ENCODE measurements at regions not wholly inside any gene's neighbourhood (a gene's known extent, or its start where the extent isn't known, plus 50 kb on each side); places are given as distances from the start of the nearest gene placed in this dataset.
"Not testable (repeated sequence)": the region's sequence is repeated elsewhere in the genome, so short reads cannot be mapped to it uniquely, and the experiment has no call there.

DNA sequence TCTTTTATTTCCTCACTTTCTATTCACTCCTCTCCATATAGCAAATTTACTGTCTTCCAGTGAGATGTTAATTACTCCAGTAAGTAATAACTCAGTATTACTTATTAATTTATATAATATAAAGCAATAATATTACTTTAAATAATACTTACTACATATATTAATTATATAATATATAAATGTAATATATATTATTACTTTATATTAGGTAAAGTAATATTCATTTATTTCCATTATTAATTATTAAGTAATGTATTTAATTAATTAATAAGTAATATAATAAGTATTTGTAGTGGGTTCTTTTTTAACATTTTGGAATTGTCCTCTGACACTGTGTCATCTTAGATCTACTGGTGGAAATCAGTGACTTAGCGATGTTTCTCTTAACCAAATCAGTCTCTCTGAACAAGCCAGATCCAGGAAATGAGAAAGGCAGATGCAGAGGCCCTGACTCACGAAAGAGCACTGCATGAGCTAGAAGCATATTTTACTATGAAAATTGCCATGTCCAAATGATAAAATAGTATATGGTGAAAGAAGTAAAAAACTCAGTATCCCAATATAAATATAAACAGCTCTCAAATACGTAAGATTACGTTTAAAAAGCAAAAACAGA, 115.9 kb downstream of the DSEL start:
- Histone ChIP-seq H3F3A (ENCODE audit: insufficient read depth, low read length) (no peaks in the 10 kb centered on the region), H3K4me3 (ENCODE audit: low read length) (no peak overlapping the region), H3K27ac (ENCODE audit: low read length) (no peak overlapping the region), H3K9me2 (replicated peaks; ENCODE audit: insufficient read depth, low read length) (no peaks in the 10 kb centered on the region), H3K9ac (ENCODE audit: low read length) (no peak overlapping the region), H3K4me2 (ENCODE audit: low read depth, low read length) (no peak overlapping the region), H2AFZ (ENCODE audit: low read length) (no peak overlapping the region), H3K27me3 (replicated peaks; ENCODE audit: insufficient read depth, low read length) (no peaks in the 10 kb centered on the region), H4K20me1 (ENCODE audit: insufficient read depth, low read length) (no peaks in the 10 kb centered on the region), H3K4me1 (ENCODE audit: low read length) (no peaks in the 10 kb centered on the region), H3K36me3 (replicated peaks; ENCODE audit: insufficient read depth, low read length) (no peaks in the 10 kb centered on the region), H3K79me2 (ENCODE audit: low read length) (no peaks in the 10 kb centered on the region), H3K9me3 (replicated peaks; ENCODE audit: insufficient read depth, low read length) (no peaks in the 10 kb centered on the region)
- TF ChIP-seq EZH2phosphoT487 (IDR thresholded peaks at IDR 0.05; ENCODE audit: low read length), result no peak
- no peak for TF ChIP-seq EZH2 (optimal IDR thresholded peaks at IDR 0.05; ENCODE audit: low read depth, low read length)
- TF ChIP-seq CTCF (IDR thresholded peaks at IDR 0.05; ENCODE audit: low read length), result no peak
- DNase-seq, result no peak

GRCh38 chr18:67386032-67386431, 130.5 kb downstream of the DSEL start:
- no peak for DNase-seq

DNA sequence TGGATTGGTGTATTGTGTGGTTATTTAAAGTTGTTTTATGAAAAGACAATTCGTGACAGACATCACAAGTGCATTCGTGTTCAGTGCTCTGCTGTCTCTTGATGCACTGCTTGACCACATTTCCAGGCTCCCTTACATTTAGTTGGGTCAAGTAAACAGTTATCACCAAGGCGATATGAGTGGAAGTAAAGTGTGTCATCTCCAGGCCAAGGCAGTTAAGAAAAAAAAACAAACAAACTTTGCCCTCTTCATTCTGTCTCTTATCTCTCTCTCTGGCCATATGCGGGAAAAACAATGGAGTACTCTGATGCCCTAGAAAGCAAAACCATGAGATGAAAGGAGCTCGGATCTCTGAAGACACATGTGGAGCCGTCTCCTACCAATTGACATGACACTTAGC, 131.1 kb downstream of the DSEL start:
- H3K36me3 ChIP-seq (replicated peaks; ENCODE audit: insufficient read depth, low read length), result no peaks in the 10 kb centered on the region
- no peaks in the 10 kb centered on the region for H3K79me2 ChIP-seq (ENCODE audit: low read length)
- H3K27ac ChIP-seq (ENCODE audit: low read length), result no peak overlapping the region
- no peaks in the 10 kb centered on the region for H3K27me3 ChIP-seq (replicated peaks; ENCODE audit: insufficient read depth, low read length)
- no peaks in the 10 kb centered on the region for H3K9me2 ChIP-seq (replicated peaks; ENCODE audit: insufficient read depth, low read length)
- no peaks in the 10 kb centered on the region for H3K9me3 ChIP-seq (replicated peaks; ENCODE audit: insufficient read depth, low read length)
- H3K4me3 ChIP-seq (ENCODE audit: low read length), result no peak overlapping the region
- no peaks in the 10 kb centered on the region for H4K20me1 ChIP-seq (ENCODE audit: insufficient read depth, low read length)
- H3K4me1 ChIP-seq (ENCODE audit: low read length), result no peaks in the 10 kb centered on the region
- H3K4me2 ChIP-seq (ENCODE audit: low read depth, low read length), result no peak overlapping the region
- H2AFZ ChIP-seq (ENCODE audit: low read length), result no peak overlapping the region
- H3K9ac ChIP-seq (ENCODE audit: low read length), result no peak overlapping the region
- no peak for TF ChIP-seq CTCF (IDR thresholded peaks at IDR 0.05; ENCODE audit: low read length)
- H3F3A ChIP-seq (ENCODE audit: insufficient read depth, low read length), result no peaks in the 10 kb centered on the region
- DNase-seq, result no peak

More at GRCh38 chr18:67386032-67386431, 130.5 kb downstream of the DSEL start:
- Histone ChIP-seq H3K79me2 (ENCODE audit: low read length) (no peaks in the 10 kb centered on the region), H3K9me2 (replicated peaks; ENCODE audit: insufficient read depth, low read length) (no peaks in the 10 kb centered on the region), H3K27me3 (replicated peaks; ENCODE audit: insufficient read depth, low read length) (no peaks in the 10 kb centered on the region), H3K27ac (ENCODE audit: low read length) (no peak overlapping the region), H2AFZ (ENCODE audit: low read length) (no peak overlapping the region), H4K20me1 (ENCODE audit: insufficient read depth, low read length) (no peaks in the 10 kb centered on the region), H3K4me3 (ENCODE audit: low read length) (no peak overlapping the region), H3K4me2 (ENCODE audit: low read depth, low read length) (no peak overlapping the region), H3F3A (ENCODE audit: insufficient read depth, low read length) (no peaks in the 10 kb centered on the region), H3K4me1 (ENCODE audit: low read length) (no peaks in the 10 kb centered on the region), H3K9ac (ENCODE audit: low read length) (no peak overlapping the region), H3K36me3 (replicated peaks; ENCODE audit: insufficient read depth, low read length) (no peaks in the 10 kb centered on the region), H3K9me3 (replicated peaks; ENCODE audit: insufficient read depth, low read length) (no peaks in the 10 kb centered on the region)
- TF ChIP-seq CTCF (IDR thresholded peaks at IDR 0.05; ENCODE audit: low read length), result no peak
- no peak for TF ChIP-seq EZH2phosphoT487 (IDR thresholded peaks at IDR 0.05; ENCODE audit: low read length)
- TF ChIP-seq EZH2 (optimal IDR thresholded peaks at IDR 0.05; ENCODE audit: low read depth, low read length), result no peak

- H3K9me3 ChIP-seq (replicated peaks; ENCODE audit: insufficient read depth, low read length); H3K4me2 ChIP-seq (ENCODE audit: low read depth, low read length); H3K27me3 ChIP-seq (replicated peaks; ENCODE audit: insufficient read depth, low read length); H3K9ac ChIP-seq (ENCODE audit: low read length); H3F3A ChIP-seq (ENCODE audit: insufficient read depth, low read length); H3K36me3 ChIP-seq (replicated peaks; ENCODE audit: insufficient read depth, low read length); DNase-seq; H3K9me2 ChIP-seq (replicated peaks; ENCODE audit: insufficient read depth, low read length); H3K79me2 ChIP-seq (ENCODE audit: low read length); H4K20me1 ChIP-seq (ENCODE audit: insufficient read depth, low read length); H2AFZ ChIP-seq (ENCODE audit: low read length); H3K27ac ChIP-seq (ENCODE audit: low read length); H3K4me1 ChIP-seq (ENCODE audit: low read length); H3K4me3 ChIP-seq (ENCODE audit: low read length): not testable (repeated sequence)
These were observed 132.5 kb downstream of the DSEL start for GRCh38 chr18:67384057-67384456.
